GM18511 (cell line): ENCODE measurements at regions not wholly inside any gene's neighbourhood (a gene's known extent, or its start where the extent isn't known, plus 50 kb on each side); places are given as distances from the start of the nearest gene placed in this dataset.
"Not testable (repeated sequence)": the region's sequence is repeated elsewhere in the genome, so short reads cannot be mapped to it uniquely, and the experiment has no call there.

Source experiments
- ATAC-seq: cut with Tn5 transposase; IDR thresholded peaks from one replicate; pipeline ENCODE4 v1.9.1; 2021; ENCODE audit warnings: mild to moderate bottlenecking, moderate library complexity; ENCODE audit not compliant: unreplicated experiment

DNA sequence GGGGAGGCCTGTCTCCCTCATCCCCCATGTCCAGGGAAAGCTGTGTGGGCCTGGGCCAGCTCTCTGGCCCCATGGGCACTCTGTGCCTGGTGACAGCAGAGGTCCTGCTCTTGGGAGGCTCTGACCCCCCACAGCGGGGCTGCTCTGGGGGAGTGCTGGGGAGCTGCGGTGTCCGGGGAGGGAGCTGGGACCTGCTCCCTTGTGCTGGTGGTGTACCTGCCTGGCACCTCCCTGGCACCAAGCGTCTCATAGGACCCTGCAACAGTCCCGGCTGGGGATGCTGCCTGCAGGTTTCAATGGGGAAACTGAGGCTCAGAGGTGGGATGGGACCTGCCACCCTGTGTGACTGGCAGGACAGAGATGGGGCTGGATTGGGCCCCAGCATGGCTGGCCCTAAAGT lies 111.3 kb downstream of the KIF26A start:
- ATAC-seq: no peak

DNA sequence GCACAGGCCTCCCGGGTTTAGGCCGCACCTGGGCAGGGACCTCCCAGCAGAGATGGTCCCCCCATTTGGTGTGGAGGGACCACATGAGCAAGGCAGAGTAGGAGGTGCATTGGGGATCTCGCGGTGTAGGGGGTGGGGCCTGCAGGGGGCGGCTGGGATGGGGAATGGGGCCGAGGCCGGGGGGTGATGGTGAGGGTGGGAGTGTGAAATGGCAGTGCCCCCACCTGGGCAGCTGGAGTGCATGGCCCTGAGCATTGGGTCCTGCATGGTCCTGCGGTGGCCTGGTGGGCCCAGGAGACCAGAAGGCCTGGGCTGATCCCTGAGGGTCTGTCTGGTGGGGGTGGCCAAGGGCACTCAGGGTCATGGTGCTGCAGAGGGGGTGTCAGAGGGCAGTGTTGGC lies 111.8 kb downstream of the KIF26A start:
- no peak for ATAC-seq

GRCh38 chr14:104252256-104253215 lies 114.1 kb downstream of the KIF26A start:
- ATAC-seq: no peak

GRCh38 chr14:104253223-104253822 lies 114.9 kb downstream of the KIF26A start:
- ATAC-seq: no peak

- ATAC-seq: no peak
Observed at GRCh38 chr14:104253901-104254353, 115.5 kb downstream of the KIF26A start.

- ATAC-seq: no peak
Observed at GRCh38 chr14:104254735-104255400, 116.5 kb downstream of the KIF26A start.

- no peak for ATAC-seq
Observed at GRCh38 chr14:104256025-104256424, 117.6 kb downstream of the KIF26A start.

DNA sequence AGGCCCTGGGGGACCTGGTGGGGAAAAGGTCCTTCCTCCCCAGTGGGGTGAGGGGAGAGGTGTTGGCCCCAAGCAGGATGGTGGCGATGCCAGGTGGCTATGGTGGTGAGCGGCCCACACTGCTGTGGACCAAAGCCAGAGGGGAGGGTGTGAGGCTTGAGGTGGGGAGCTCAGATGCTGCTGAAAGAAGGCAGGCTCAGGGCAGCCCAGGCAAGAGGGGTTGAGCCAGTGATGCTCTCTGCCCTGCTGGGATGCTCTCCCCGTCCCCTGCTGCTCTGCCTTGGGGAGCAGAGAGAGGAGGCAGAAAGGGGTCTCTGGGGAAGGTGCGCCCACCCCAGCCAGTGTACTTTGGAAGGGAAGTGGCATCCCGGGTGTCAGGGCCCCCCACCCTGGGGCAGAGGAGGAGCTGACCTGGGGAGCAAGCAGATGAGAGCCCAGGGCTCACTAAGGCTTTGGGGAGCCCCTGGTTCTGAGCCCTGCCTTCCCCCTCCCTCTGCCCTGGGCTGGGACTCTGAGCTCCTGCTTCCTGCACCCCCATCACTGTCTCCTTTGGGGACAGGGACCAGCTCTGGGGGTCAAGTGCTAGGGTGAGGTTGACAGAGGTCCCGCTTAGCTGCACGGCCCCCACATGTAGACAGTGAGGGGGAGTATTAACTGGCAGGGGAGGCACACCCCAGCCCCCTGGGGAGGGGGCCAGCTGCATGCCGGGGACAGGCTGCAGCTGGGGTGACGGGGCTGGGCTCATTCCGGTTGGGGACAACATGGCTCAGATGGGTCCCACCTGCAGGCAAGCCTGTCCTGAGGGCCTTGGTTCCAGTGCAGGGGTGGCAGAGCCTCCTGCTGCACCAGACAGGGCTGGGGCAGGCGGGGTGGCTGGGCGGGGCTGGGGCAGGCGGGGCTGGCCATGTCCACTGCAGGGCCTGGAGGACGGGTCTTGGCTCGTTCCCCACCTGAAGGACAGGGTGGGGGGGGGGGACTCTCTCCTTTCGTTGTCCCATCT lies 124.4 kb downstream of the KIF26A start:
- no peak for ATAC-seq

- no peak for ATAC-seq
Observed at GRCh38 chr14:104263675-104264358, 125.4 kb downstream of the KIF26A start.

DNA sequence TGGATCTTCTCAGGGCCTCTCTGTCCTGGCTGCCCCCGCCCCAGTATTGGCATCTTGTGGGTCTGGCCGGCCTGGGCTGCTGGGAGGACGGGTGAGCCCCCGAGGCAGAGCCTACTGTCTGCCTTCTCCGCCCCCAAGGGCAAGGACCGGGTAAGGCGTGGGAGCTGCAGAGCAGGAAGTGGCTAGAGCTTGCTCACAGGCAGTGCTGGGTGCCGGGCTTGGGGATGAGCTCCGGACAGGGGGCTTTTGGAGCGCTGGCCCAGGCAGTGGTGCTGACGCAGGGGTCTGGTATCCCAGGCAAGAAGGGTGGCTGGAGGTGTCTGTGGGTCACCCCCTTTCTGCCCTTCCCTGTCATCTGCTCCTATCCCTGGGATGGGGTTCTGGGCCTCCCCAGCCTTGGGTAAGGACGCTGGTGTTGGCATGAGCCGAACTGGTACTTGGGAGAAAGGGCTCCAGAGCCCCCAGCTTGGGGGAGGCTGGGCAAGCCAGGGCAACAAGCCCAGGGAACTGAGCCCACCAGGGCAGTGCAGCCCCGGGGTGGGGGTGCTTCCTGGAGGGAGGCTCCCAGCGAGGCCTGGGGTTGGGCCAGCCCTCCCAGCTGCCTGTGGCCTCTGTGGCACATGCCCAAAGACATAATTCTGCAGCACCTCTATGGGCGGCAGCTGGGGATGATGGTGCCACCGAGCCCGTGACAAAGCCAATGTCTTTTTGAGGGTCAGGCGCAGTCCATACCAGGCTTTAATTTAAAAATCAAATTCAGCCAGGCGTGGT lies 126.3 kb downstream of the KIF26A start:
- no peak for ATAC-seq

DNA sequence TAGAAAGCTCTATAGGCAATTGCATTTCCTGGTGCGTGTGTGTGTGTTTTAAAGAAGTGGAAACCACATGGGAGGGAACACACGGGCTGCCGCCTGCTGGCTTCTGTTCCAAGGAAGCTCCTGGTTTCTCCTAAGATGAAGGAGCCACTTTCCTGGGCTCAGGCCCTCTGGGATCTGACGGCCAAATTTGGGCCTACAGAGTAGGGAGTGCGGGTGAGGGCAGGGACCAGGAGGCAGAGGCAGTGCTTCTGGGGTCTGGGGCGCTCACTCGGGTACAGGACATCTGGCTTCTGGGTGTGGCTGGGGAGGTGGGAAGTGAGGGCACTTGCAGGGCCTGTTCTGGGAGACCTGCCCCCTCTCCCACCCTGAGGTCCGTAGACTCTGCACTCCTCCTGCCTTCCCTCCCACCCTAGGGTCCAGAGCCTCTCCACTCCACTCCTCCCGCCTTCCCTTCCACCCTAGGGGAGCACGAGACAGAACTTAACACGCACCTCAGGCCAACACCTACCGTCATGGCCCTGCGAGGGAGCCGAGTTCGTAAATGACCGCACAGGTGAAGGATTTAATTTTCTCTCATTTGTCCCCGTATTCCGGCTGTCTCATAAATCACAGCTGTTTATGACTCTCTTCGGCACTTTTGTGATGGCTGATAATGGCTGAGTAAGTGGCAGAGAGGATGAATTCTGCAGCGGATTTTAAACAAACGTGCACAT lies 127.7 kb downstream of the KIF26A start:
- no peak for ATAC-seq

GRCh38 chr14:104266631-104267575 lies 128.5 kb downstream of the KIF26A start:
- ATAC-seq: no peak

DNA sequence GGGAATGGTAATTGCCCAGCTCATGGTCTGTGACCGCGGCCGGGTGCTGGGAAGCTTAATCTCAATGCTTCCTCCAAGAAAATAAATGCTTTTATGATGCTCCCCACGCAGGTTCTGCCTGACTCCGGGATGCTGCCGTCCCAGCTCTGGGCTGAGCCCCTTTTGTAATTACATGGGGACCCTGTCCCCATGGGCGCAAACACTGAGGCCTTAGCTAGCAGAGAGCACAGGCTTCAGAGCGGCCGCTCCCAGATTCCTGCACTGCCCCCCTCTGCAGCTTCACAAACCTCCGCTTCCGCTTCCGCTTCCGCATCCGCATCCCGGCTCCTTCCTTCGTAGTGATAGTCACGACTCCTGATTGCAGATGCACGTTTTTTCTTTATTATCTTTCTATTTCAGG lies 129.5 kb downstream of the KIF26A start:
- no peak for ATAC-seq

GRCh38 chr14:104268295-104268694 lies 129.9 kb downstream of the KIF26A start:
- ATAC-seq: no peak

DNA sequence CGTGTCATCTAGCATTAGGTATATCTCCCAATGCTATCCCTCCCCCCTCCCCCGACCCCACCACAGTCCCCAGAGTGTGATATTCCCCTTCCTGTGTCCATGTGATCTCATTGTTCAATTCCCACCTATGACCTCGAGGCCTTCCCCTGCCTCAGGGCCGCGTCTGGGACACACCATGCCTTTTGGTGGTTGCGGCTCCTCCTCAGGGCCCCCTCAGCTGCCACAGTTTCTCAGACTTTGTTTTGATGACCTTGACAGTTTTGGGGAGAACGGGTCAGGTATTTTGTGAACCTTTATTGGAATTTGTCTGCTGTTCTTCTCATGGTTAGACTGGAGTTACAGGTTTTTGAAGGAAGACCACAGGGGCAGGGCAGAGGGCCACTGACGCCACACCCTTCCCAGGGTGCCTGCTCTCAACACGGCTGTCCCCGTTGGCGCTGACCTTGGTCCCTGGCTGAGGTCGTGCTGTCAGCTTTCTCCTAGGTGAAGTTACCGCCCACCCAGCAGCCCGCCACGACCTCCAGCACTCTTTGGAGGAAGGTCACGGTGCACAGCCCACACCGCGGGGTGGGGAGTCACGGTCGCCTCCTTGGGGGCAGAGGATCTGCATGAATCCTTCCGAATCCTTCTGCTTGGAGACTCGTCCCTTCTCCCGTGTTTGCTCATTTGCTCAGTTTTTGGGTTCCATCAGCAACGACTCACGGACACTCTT lies 130.5 kb downstream of the KIF26A start:
- no peak for ATAC-seq

DNA sequence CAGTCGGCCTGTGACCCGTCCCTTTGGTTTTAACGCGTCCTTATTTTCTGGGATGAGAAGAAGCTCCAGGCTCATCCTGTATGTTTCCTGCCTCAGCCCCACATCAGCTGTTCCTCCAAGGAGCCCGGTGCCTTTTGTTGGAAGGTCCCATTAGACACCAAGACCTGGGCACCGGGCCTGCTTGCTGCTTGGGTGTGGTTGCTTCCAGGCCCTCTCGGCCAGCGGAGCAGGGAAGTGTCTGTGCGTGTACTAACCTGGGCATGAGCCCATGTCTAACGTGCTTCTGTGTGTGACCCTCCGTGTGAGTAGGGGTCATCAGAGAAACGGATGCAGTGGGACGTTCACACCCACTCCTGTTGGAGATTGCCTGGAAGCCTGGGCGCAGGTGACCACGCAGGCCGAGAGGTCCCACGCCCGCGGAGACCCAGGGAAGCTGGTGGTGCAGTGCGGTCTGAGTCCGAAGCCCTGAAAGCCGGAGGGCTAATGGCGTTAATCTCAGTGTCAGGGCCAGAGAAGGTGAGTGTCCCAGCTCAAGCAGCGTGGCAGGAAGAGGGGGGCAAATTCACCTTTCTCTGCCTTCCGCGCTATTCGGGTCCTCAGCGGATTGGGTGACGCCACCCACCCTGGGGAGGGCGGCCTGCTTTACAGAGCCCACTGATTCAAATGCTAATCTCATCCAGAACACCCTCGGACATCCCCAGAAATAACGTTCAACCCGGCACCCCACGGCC lies 131.3 kb downstream of the KIF26A start:
- ATAC-seq: not testable (repeated sequence)
